K562 (cell line): ENCODE measurements at regions not wholly inside any gene's neighbourhood (a gene's known extent, or its start where the extent isn't known, plus 50 kb on each side); places are given as distances from the start of the nearest gene placed in this dataset.

Source experiments
- ATAC-seq: fragments of 200-7000 bp; cut with Tn5 transposase; 3 replicates; pipeline ENCODE4 v1.9.1; 2020; ENCODE audit warnings: moderate library complexity
- BruUV-seq: library from RNA; stranded (reverse); fragments of 400-500 nt; replicated peaks from 2 replicates; lab custom pipeline; 2021; lab: Mats Ljungman, UMichigan
- CTCF ChIA-PET: fragments of 300-600 bp; formaldehyde crosslinking; extraction: SDS; loops from one replicate; lab custom pipeline; 2021; ENCODE audit warnings: low intra/inter-chr PET ratio; lab: Yijun Ruan, JAX
- POLR2A ChIA-PET: fragments of 300-600, 350-650 bp; sonication (Branson Sonifier 250); formaldehyde crosslinking; extraction: SDS; loops from one replicate; lab custom pipeline; 2021; ENCODE audit warnings: antibody characterized with exemption, inconsistent platforms; lab: Yijun Ruan, JAX
- DNase-seq, 4 experiments: peaks; one replicate each; pipeline versions ENCODE4 v3.0.0 to v3.0.0-alpha.2; 2011 to 2018; ENCODE audit warnings: low spot score in 3 of 4, mixed read lengths in 3 of 4; ENCODE audit errors: extremely low read depth in 1 of 4
- FAIRE-seq: peaks from 2 replicates; lab custom pipeline; 2011; peaks lifted over from hg19 to GRCh38; lab: Jason Lieb, UNC
- H2AFZ ChIP-seq: 2 replicates; pipeline ENCODE4 v1.6.0; 2011; ENCODE audit warnings: low read depth, low read length, control low read depth, inconsistent platforms
- H3K27ac ChIP-seq: fragments of 200-600 bp; 3 replicates; pipeline ENCODE4 v1.8.0; 2011; ENCODE audit warnings: low read depth, mild to moderate bottlenecking, control low read depth, inconsistent platforms, low read length, moderate library complexity, mixed read lengths; ENCODE audit errors: extremely low read depth
- H3K27me3 ChIP-seq, 2 experiments: fragments of 300-600 bp in 1 of 2; 2 replicates in 1 of 2; 3 replicates in 1 of 2; pipeline versions ENCODE4 v1.6.0 to v1.8.0; 2011; ENCODE audit warnings: inconsistent platforms in 2 of 2, low read length in 2 of 2, mild to moderate bottlenecking in 1 of 2, mixed read lengths in 1 of 2, moderate library complexity in 1 of 2; ENCODE audit not compliant: control insufficient read depth in 2 of 2, insufficient read depth in 2 of 2
- H3K36me3 ChIP-seq: fragments of 300-600 bp; 3 replicates; pipeline ENCODE4 v1.8.0; 2011; ENCODE audit warnings: mild to moderate bottlenecking, low read length, inconsistent platforms; ENCODE audit not compliant: control insufficient read depth, insufficient read depth
- H3K4me1 ChIP-seq, 2 experiments: fragments of 200-600 bp in 1 of 2; replicated peaks in 1 of 2; 2 replicates in 1 of 2; 3 replicates in 1 of 2; pipeline versions ENCODE4 v1.5.1 to v1.8.0; 2011; ENCODE audit warnings: inconsistent platforms in 2 of 2, low read length in 2 of 2, mild to moderate bottlenecking in 1 of 2, mixed read lengths in 1 of 2, moderate library complexity in 1 of 2; ENCODE audit not compliant: control insufficient read depth in 2 of 2, insufficient read depth in 2 of 2
- H3K4me2 ChIP-seq: 2 replicates; pipeline ENCODE4 v1.6.1; 2011; ENCODE audit warnings: low read length, control low read depth, inconsistent platforms, mixed read lengths; ENCODE audit not compliant: insufficient read depth
- H3K4me3 ChIP-seq: fragments of 200-600 bp; sonication (generic), shearing (Covaris generic); 2 replicates; pipeline ENCODE4 v1.5.1; 2016; ENCODE audit warnings: control low read depth, inconsistent platforms
- H3K79me2 ChIP-seq: fragments of 200-600 bp; 3 replicates; pipeline ENCODE4 v1.8.0; 2011; ENCODE audit warnings: low read length, inconsistent platforms; ENCODE audit not compliant: control insufficient read depth, insufficient read depth
- H3K9ac ChIP-seq, 2 experiments: 2 replicates each; pipeline versions ENCODE4 v1.6.0 to v1.6.1; 2011; ENCODE audit warnings: low read depth in 2 of 2, low read length in 2 of 2, control low read depth in 1 of 2, inconsistent platforms in 1 of 2, mild to moderate bottlenecking in 1 of 2, mixed read lengths in 1 of 2; ENCODE audit not compliant: insufficient read depth in 1 of 2
- H3K9me1 ChIP-seq: one replicate; pipeline ENCODE4 v1.6.0; 2011; ENCODE audit warnings: inconsistent platforms, mild to moderate bottlenecking, low read length, moderate library complexity; ENCODE audit not compliant: control insufficient read depth, insufficient read depth
- H3K9me3 ChIP-seq: replicated peaks from 2 replicates; pipeline ENCODE4 v1.5.1; 2011; ENCODE audit warnings: low read depth, low read length, inconsistent platforms; ENCODE audit not compliant: control insufficient read depth, insufficient read depth
- H4K20me1 ChIP-seq: replicated peaks from 2 replicates; pipeline ENCODE4 v1.6.1; 2011; ENCODE audit warnings: low read length, inconsistent platforms, mixed read lengths; ENCODE audit not compliant: control insufficient read depth, insufficient read depth
- ARID2 ChIP-seq: fragments of 450-650 bp; IDR thresholded peaks from 2 replicates; pipeline ENCODE4 v1.6.1; 2017; ENCODE audit warnings: antibody characterized with exemption, mild to moderate bottlenecking
- CBFA2T2 ChIP-seq: fragments of 450-650 bp; conservative IDR thresholded peaks from 2 replicates; pipeline ENCODE4 v1.6.1; 2017; ENCODE audit warnings: mild to moderate bottlenecking
- DACH1 ChIP-seq: fragments of 450-650 bp; IDR thresholded peaks from 2 replicates; pipeline ENCODE4 v1.6.1; 2018; ENCODE audit not compliant: partially characterized antibody
- L3MBTL2 ChIP-seq: fragments of 450-650 bp; IDR thresholded peaks from 2 replicates; pipeline ENCODE4 v1.6.1; 2016; ENCODE audit warnings: mild to moderate bottlenecking, moderate library complexity
- NFRKB ChIP-seq: fragments of 450-650 bp; IDR thresholded peaks from 2 replicates; pipeline ENCODE4 v1.6.1; 2016; ENCODE audit warnings: low read depth
- POLR2H ChIP-seq: IDR thresholded peaks from 2 replicates; pipeline ENCODE4 v1.6.1; 2016; ENCODE audit warnings: missing genetic modification characterization, low read depth, mild to moderate bottlenecking, control low read depth, missing compliant biosample characterization, moderate library complexity
- SMC3 ChIP-seq: conservative IDR thresholded peaks from 2 replicates; pipeline ENCODE4 v1.6.1; 2011; ENCODE audit warnings: low read depth, low read length, improper control_type of control experiment; ENCODE audit not compliant: insufficient read depth
- TCF3 ChIP-seq: sonication (generic); formaldehyde crosslinking; IDR thresholded peaks from 2 replicates; pipeline ENCODE4 v1.4.0; 2020; ENCODE audit warnings: mild to moderate bottlenecking, missing genetic modification reagents
- THRAP3 ChIP-seq: fragments of 450-650 bp; IDR thresholded peaks from 2 replicates; pipeline ENCODE4 v1.6.1; 2016; ENCODE audit warnings: mild to moderate bottlenecking, inconsistent platforms, borderline replicate concordance
- ZBTB17 ChIP-seq: fragments of 450-650 bp; formaldehyde crosslinking; IDR thresholded peaks from 2 replicates; pipeline ENCODE4 v1.4.0; 2020; ENCODE audit warnings: mild to moderate bottlenecking
- ZKSCAN1 ChIP-seq: fragments of 150-350 bp; IDR thresholded peaks from 2 replicates; pipeline ENCODE4 v1.6.1; 2016; ENCODE audit warnings: low read depth, low read length
- ZNF146 ChIP-seq: IDR thresholded peaks from one replicate; pipeline ENCODE4 v1.6.1; 2018; ENCODE audit warnings: missing compliant biosample characterization; ENCODE audit not compliant: unreplicated experiment
- ZNF764 ChIP-seq: fragments of 250-450 bp; sonication (Bioruptor Pico); IDR thresholded peaks from 2 replicates; pipeline ENCODE4 v1.4.0; 2020; ENCODE audit warnings: low read depth, mild to moderate bottlenecking, moderate library complexity
- WGBS: fragments of 100-300 bp; shearing (Covaris generic); methylation state at CpG from one replicate; pipeline ENCODE4 v1.1.6; 2016; ENCODE audit warnings: low coverage, mixed read lengths; ENCODE audit not compliant: insufficient coverage; ENCODE audit errors: missing lambda C conversion rate; 5-methylcytosine and 5-hydroxymethylcytosine counted together
- in situ Hi-C: fragments of 300-500 bp; cut with MboI; formaldehyde crosslinking; loops from 4 replicates; pipeline ENCODE4 v1.15.0; 2018; ENCODE audit warnings: inconsistent platforms, mixed read lengths
- intact Hi-C: fragments of 100-400 bp; cut with micrococcal nuclease; formaldehyde crosslinking; loops from 2 replicates; pipeline ENCODE4 v1.14.2; 2022
- TF ChIP-seq, protein P1 (sequence below): IDR thresholded peaks from 2 replicates; pipeline ENCODE4 v1.6.1; 2011; ENCODE audit warnings: borderline replicate concordance, low read depth, mild to moderate bottlenecking, moderate library complexity, low read length; ENCODE audit not compliant: insufficient read depth, poor library complexity, severe bottlenecking
- TF ChIP-seq, protein P2 (sequence below): IDR thresholded peaks from 2 replicates; pipeline ENCODE4 v1.6.1; 2012; ENCODE audit warnings: low read depth, low read length, improper control_type of control experiment, borderline replicate concordance
- TF ChIP-seq, protein P3 (sequence below), 3 experiments: fragments of 200-800 bp in 1 of 3; fragments of 250-450 bp in 1 of 3; fragments of 450-650 bp in 1 of 3; sonication (Bioruptor Pico) in 1 of 3; sonication (Bioruptor generic) in 1 of 3; formaldehyde crosslinking in 1 of 3; IDR thresholded peaks; 2 replicates each; pipeline versions ENCODE4 v1.6.1 to v1.8.0; 2016 to 2022; ENCODE audit warnings: mild to moderate bottlenecking in 2 of 3, missing genetic modification characterization in 2 of 3, missing compliant biosample characterization in 1 of 3, moderate library complexity in 1 of 3

DNA sequence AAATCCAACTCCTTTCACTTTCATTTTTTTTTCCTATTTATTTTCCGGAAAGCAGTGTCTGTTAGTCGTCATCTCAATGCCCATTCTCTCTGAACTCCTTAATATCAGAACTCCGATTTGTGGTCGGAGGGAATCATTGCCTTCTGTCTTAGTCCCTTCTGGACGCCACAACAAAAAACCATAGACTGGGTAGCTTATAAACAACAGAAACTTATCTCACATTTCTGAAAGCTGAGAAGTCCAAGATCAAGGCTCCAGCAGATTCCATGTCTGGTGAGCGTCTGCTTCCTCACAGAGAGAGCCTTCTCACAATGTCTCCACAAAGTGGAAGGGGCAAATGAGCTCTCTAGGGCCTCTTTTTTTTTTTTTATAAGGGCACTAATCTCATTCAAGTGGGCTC, 296.6 kb upstream of the CDH11 start (continued):
- TF ChIP-seq, protein P1, sequence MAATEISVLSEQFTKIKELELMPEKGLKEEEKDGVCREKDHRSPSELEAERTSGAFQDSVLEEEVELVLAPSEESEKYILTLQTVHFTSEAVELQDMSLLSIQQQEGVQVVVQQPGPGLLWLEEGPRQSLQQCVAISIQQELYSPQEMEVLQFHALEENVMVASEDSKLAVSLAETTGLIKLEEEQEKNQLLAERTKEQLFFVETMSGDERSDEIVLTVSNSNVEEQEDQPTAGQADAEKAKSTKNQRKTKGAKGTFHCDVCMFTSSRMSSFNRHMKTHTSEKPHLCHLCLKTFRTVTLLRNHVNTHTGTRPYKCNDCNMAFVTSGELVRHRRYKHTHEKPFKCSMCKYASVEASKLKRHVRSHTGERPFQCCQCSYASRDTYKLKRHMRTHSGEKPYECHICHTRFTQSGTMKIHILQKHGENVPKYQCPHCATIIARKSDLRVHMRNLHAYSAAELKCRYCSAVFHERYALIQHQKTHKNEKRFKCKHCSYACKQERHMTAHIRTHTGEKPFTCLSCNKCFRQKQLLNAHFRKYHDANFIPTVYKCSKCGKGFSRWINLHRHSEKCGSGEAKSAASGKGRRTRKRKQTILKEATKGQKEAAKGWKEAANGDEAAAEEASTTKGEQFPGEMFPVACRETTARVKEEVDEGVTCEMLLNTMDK, result no peak
- TF ChIP-seq SMC3 (no peak), POLR2H (tag) (no peak), TCF3 (CRISPR knock-in tag) (no peak), ZNF764 (no peak)
- TF ChIP-seq, all 486 proteins: peak for 0

DNA sequence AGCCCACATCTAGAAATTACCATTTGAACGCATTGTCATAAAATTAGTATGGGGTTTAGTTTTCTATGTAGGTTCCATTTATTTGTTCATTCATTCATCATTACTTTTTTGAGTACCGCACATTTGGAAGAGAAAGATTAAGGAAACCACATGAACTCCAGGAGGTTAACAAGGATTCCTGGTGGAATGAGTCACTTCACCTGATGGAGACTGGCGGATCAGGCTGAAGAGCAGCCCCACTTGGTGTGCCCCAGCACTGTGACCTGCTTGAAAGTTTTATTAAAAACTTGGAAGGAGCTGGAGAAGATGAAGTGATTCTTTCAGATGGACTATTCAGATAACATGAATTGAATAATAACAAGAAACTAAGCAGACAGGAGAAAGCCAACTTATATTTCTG, 293.6 kb upstream of the CDH11 start:
- Histone ChIP-seq H3K9me1 (no peaks in the 10 kb centered on the region), H4K20me1 (no peaks in the 10 kb centered on the region), H2AFZ (no peak overlapping the region), H3K79me2 (no peaks in the 10 kb centered on the region), H3K4me2 (no peak overlapping the region), H3K9me3 (no peaks in the 10 kb centered on the region), H3K36me3 (no peaks in the 10 kb centered on the region), H3K27me3 (no peaks in the 10 kb centered on the region), H3K4me1 (no peaks in the 10 kb centered on the region), H3K4me3 (no peak overlapping the region), H3K27ac (no peak overlapping the region), H3K9ac (no peak overlapping the region)
- 4% methylated on average over 3 of the region's 3 CpGs for WGBS
- ChIA-PET POLR2A (no interaction called here), CTCF (no interaction called here)
- in situ Hi-C loops, result no loop called here
- intact Hi-C loops, result no loop called here
- ATAC-seq (no peak), FAIRE-seq (no peak), DNase-seq (no peak)
- BruUV-seq, result no TSS peak
- TF ChIP-seq THRAP3 (no peak), ZNF146 (CRISPR knock-in tag) (no peak), NFRKB (no peak), ARID2 (no peak), ZBTB17 (CRISPR knock-in tag) (no peak), CBFA2T2 (no peak), DACH1 (no peak), L3MBTL2 (no peak), ZKSCAN1 (no peak)
- TF ChIP-seq, protein P2, sequence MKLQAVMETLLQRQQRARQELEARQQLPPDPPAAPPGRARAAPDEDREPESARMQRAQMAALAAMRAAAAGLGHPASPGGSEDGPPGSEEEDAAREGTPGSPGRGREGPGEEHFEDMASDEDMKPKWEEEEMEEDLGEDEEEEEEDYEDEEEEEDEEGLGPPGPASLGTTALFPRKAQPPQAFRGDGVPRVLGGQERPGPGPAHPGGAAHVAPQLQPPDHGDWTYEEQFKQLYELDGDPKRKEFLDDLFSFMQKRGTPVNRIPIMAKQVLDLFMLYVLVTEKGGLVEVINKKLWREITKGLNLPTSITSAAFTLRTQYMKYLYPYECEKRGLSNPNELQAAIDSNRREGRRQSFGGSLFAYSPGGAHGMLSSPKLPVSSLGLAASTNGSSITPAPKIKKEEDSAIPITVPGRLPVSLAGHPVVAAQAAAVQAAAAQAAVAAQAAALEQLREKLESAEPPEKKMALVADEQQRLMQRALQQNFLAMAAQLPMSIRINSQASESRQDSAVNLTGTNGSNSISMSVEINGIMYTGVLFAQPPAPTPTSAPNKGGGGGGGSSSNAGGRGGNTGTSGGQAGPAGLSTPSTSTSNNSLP, result no peak
- TF ChIP-seq, protein P3, sequence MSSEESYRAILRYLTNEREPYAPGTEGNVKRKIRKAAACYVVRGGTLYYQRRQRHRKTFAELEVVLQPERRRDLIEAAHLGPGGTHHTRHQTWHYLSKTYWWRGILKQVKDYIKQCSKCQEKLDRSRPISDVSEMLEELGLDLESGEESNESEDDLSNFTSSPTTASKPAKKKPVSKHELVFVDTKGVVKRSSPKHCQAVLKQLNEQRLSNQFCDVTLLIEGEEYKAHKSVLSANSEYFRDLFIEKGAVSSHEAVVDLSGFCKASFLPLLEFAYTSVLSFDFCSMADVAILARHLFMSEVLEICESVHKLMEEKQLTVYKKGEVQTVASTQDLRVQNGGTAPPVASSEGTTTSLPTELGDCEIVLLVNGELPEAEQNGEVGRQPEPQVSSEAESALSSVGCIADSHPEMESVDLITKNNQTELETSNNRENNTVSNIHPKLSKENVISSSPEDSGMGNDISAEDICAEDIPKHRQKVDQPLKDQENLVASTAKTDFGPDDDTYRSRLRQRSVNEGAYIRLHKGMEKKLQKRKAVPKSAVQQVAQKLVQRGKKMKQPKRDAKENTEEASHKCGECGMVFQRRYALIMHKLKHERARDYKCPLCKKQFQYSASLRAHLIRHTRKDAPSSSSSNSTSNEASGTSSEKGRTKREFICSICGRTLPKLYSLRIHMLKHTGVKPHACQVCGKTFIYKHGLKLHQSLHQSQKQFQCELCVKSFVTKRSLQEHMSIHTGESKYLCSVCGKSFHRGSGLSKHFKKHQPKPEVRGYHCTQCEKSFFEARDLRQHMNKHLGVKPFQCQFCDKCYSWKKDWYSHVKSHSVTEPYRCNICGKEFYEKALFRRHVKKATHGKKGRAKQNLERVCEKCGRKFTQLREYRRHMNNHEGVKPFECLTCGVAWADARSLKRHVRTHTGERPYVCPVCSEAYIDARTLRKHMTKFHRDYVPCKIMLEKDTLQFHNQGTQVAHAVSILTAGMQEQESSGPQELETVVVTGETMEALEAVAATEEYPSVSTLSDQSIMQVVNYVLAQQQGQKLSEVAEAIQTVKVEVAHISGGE (CRISPR knock-in tag; IDR thresholded peaks at IDR 0.05), result no peak
